ENCODE measurements at regions not wholly inside any gene's neighbourhood (a gene's known extent, or its start where the extent isn't known, plus 50 kb on each side); places are given as distances from the start of the nearest gene placed in this dataset.

- TF ChIP-seq SIN3A (IDR thresholded peaks at IDR 0.05; ENCODE audit: borderline replicate concordance, insufficient read depth, low read depth, low read length) (no peak), POLR2AphosphoS5 (IDR thresholded peaks at IDR 0.05; ENCODE audit: low read depth, low read length) (no peak)
- TF ChIP-seq, protein P1, sequence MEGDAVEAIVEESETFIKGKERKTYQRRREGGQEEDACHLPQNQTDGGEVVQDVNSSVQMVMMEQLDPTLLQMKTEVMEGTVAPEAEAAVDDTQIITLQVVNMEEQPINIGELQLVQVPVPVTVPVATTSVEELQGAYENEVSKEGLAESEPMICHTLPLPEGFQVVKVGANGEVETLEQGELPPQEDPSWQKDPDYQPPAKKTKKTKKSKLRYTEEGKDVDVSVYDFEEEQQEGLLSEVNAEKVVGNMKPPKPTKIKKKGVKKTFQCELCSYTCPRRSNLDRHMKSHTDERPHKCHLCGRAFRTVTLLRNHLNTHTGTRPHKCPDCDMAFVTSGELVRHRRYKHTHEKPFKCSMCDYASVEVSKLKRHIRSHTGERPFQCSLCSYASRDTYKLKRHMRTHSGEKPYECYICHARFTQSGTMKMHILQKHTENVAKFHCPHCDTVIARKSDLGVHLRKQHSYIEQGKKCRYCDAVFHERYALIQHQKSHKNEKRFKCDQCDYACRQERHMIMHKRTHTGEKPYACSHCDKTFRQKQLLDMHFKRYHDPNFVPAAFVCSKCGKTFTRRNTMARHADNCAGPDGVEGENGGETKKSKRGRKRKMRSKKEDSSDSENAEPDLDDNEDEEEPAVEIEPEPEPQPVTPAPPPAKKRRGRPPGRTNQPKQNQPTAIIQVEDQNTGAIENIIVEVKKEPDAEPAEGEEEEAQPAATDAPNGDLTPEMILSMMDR (IDR thresholded peaks at IDR 0.05): no peak; the same call in 1 of the 2 replicates
Observed at GRCh38 chr6:109892451-109893435, 85.4 kb upstream of the GPR6 start.
